AG09309 (cell line): ENCODE measurements at regions not wholly inside any gene's neighbourhood (a gene's known extent, or its start where the extent isn't known, plus 50 kb on each side); places are given as distances from the start of the nearest gene placed in this dataset.
"Not testable (repeated sequence)": the region's sequence is repeated elsewhere in the genome, so short reads cannot be mapped to it uniquely, and the experiment has no call there.

ENCODE experiments used
- DNase-seq: peaks from one replicate; pipeline ENCODE4 v3.0.0-alpha.2; 2010; ENCODE audit warnings: low read depth
- H3K4me3 ChIP-seq: 2 replicates; pipeline ENCODE4 v1.5.1; 2011; ENCODE audit warnings: mild to moderate bottlenecking, low read depth, low read length, moderate library complexity; ENCODE audit not compliant: control insufficient read depth
- TF ChIP-seq, protein P1 (sequence below): IDR thresholded peaks from 2 replicates; pipeline ENCODE4 v1.5.1; 2011; ENCODE audit warnings: mild to moderate bottlenecking, low read depth, low read length, inconsistent platforms; ENCODE audit not compliant: insufficient read depth, control insufficient read depth; ENCODE audit errors: missing control alignments

DNA sequence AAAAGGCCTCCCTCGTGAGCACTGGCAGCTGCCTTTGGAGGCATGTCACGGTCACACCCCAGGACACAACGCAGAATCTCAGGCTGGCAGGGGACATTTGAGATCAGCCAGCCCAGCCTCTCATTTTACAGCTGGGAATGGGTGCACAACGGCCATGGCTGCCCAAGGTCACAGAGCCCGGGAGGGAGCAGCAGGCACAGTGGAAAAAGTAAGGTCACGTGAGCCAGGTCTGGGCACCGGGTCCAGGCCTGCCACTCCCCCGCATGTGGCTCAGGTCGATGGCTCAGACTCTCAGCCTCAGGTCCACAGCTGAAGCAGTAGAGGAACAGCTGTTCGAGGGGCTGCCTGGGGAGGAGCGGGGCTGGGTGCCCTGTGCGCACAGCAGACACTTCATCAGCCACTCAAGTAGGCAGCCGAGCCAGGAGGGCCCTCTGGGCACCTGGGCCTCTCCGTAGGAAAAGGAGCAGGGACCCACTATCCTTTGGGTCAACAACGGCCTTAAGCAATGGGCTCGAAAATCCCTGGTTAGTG is 260.6 kb downstream of the GOLGA6L6 start:
- H3K4me3 ChIP-seq = no peak overlapping the region
- DNase-seq = no peak
- TF ChIP-seq, protein P1, sequence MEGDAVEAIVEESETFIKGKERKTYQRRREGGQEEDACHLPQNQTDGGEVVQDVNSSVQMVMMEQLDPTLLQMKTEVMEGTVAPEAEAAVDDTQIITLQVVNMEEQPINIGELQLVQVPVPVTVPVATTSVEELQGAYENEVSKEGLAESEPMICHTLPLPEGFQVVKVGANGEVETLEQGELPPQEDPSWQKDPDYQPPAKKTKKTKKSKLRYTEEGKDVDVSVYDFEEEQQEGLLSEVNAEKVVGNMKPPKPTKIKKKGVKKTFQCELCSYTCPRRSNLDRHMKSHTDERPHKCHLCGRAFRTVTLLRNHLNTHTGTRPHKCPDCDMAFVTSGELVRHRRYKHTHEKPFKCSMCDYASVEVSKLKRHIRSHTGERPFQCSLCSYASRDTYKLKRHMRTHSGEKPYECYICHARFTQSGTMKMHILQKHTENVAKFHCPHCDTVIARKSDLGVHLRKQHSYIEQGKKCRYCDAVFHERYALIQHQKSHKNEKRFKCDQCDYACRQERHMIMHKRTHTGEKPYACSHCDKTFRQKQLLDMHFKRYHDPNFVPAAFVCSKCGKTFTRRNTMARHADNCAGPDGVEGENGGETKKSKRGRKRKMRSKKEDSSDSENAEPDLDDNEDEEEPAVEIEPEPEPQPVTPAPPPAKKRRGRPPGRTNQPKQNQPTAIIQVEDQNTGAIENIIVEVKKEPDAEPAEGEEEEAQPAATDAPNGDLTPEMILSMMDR = no peak

DNA sequence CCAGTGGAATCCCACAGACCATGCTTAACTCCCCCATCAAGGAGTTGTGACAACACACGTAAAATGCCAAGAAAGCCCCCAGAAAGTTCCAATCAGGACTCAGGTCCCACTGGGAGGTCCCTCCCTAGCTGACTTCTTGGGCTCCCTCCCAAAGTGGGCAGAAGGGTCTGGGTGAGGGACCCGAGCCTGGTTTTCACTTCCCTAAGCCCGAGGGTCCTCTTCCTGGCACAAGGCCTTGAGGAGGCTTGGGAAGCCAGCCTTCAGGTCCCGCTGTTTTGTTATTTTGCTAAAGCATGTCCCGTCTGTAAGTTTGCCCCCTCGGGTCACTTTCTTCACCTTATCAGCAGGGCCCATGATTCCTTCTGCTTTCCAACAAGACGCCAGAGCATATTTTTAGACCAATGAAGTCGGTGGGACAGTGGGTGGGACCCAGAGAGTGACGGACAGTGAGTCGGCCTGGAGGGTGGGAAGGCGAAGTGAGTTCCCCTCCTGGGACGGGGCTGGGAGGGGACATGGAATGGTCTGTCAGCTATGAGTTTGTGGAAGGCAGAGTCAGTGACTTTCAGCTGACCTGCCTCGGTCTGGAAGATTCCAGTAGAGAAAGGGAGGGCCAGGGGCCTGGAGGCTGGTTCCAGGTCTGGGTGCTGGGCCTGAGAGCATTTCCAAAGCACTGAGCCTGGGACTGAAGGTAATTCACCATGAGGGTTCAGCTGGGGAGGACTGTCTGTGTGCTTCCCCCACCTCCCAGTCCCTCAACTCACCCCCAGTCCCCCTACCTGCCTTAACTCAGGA is 261.3 kb downstream of the GOLGA6L6 start:
- not testable (repeated sequence) for H3K4me3 ChIP-seq, DNase-seq

DNA sequence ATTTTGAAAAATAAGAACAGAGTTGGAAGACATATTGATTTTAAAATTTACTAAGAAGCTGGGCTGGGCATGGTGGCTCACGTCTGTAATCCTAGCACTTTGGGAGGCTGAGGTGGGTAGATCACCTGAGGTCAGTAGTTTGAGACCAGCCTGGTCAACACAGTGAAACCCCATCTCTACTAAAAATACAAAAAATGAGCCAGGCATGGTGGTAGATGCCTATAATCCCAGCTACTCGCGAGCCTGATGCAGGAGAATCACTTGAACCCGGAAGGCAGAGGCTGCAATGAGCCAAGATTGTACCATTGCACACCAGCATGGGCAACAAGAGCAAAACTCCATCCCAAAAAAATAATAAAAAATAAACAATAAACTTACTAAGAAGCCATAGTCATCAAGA is 262.5 kb downstream of the GOLGA6L6 start:
- not testable (repeated sequence) for H3K4me3 ChIP-seq, DNase-seq

DNA sequence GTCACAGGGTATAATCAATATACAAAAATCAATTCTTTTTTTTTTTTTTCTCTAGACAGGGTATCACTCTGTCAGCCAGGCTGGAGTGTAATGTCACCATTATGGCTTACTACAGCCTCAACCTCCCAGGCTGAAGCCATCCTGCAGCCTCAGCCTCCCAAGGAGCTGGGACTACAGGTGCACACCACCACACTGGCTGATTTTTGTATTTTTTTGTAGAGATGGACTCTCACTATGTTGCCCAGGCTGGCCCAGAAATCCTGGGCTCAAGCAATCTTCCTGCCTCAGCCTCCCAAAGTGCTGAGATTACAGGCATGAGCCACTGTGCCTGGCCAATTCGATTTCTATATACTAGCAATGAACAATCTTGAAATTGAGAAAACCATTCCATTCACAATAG is 263.2 kb downstream of the GOLGA6L6 start:
- H3K4me3 ChIP-seq, DNase-seq: not testable (repeated sequence)

DNA sequence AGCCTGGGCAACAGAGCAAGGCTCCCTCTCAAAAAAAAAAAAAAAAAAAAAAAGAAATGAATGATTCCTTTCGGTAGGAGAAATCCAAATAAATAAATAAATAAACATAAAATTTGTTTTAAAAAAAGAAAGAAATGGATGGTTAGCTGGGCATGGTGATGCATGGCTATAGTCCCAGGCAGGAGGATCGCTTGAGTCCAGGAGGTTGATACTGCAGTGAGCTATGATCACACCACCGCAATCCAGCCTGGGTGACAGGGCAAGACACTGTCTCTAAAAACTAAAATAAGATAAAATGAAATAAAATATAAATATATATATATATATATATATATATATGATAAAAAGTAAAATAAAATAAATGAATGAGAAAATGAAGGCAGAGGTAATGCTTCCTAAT is 264.1 kb downstream of the GOLGA6L6 start:
- DNase-seq, H3K4me3 ChIP-seq: not testable (repeated sequence)

DNA sequence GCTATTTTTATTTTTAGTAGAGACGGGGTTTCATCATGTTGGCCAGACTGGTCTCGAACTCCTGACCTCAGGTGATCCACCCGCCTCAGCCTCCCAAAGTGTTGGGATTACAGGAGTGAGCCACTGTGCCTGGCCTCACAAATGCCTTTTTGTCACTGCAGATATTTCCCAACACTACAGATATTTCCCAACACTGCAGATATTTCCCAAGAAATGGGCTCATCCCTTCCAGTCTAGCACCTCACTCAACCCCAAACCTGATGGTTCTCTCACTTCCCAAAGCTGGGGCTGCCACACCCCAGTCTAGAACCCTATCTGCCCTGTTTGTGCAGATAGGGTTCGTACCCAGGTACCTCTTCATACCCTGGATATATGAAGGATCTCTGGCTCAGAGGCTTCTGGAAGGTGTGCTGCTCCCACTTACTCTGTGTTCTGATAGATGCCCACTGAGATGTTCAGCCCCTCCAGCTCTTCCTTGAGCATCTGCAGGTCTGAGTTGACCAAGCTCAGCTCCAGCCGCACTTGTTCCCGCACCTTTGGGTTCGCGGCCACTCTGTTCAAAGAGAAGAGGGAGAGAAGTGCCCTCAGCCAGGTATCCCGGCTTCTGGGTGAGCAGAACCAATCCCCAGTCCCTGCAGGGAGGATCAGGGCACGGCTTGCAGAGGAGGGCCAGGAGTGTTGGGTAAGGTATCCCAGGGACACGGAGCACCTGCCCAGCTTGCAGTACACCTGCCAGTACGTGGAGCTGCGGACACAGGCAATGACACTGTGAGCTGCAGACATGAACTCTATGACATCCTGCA is 265.1 kb downstream of the GOLGA6L6 start:
- not testable (repeated sequence) for H3K4me3 ChIP-seq, DNase-seq

DNA sequence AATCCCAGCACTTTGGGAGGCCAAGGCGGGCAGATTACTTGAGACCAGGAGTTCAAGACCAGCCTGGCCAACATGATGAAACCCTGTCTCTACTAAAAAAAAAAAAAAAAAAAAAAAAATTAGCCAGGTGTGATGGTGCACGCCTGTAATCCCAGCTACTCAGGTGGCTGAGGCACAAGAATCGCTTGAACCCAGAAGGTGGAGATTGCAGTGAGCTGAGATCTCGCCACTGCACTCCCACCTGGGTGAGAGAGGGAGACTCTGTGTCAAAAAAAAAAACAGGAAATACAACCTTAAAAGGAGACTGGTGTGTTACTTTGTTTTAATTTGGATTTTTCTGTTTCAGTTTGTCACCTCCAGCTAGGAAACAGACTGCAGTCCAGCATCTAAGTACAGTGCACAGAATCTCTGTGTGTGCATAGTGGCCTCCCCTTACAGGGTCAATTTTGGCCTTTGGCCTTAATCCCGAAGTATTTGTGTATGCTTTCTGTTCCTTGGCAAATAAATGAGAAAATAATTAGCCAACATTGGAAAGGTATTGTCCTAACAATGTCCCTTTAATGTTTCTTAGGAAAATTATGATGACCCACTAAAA is 266.1 kb downstream of the GOLGA6L6 start:
- DNase-seq = not testable (repeated sequence)

DNA sequence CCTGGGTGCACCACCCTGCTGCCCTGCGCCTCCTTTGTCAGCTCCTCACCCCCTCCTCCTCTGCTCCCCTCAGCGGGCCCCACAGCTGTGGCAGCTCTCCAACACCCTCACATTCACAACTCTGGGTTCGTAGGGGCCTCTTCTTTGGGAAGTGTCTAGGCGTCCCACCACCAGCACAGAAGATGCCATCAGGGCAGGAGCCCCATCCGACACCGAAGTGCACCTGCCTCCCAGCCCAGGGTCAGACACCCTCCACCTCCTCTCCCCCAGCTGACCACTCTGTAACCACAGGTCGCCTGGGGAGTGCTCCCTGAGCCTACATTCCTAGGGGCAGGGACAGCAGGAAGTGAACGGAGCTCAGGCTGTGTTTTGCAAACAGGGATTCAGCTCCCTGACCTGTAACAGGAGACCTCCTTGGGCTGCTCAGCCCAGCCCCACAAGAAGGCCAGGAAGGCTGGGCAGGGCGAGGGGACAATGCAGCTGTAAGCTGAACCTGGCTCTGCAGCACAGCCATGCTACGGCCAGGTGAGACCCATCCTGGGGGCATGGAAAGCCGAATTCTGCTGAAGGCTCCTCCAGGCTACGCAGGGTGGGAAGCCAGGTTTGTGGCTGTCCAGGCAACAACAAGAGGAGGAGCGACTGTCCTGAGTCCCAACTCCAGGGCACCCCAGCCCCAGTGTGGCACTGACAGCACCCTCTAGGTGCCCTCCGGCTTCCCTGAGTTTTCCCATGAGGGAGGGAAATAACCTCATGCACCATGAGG is 269.0 kb downstream of the GOLGA6L6 start:
- no peak overlapping the region for H3K4me3 ChIP-seq
- TF ChIP-seq, protein P1 = no peak
- no peak for DNase-seq

More for the DNA sequence above, 266.1 kb downstream of the GOLGA6L6 start:
- not testable (repeated sequence) for H3K4me3 ChIP-seq

DNA sequence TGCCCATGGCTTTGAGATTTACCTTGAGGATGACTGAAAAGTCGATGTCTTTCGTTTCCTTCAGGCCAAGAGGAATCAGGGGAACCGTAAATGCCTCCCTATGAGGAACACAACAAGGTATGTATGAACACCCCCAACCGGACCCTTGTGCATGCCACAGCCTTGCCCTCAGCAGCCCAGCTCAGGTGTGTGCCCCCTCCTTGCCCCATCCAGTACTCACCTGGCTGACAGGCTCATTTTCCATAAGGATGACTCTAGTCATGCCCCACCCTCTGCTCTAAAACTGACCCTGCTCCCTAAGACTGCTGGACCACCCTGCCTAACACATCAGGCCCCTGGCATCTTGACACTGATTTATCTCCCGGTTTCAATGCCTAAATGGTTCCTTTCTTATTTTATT is 270.0 kb downstream of the GOLGA6L6 start:
- H3K4me3 ChIP-seq = no peak overlapping the region
- DNase-seq = no peak
- TF ChIP-seq, protein P1 = no peak

DNA sequence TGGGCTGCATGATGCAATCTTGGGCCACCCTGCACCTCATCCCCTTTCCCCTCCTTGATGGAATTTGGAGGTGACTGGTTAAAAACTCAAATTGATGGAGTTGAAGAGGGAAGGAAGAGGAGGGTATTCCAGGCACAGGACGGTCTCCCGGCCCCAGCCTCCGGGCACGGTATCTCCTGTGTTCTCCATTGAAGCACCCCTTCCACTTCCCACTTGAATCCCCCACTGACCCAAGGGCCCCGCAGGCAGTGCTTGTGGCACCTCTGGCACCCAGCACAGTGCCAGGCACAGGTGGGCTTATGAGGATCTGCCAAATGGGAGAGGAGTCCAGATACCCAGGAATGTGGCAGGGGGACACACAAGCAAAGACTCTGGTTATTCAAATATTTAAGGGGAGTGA is 271.6 kb downstream of the GOLGA6L6 start:
- not testable (repeated sequence) for H3K4me3 ChIP-seq, DNase-seq

DNA sequence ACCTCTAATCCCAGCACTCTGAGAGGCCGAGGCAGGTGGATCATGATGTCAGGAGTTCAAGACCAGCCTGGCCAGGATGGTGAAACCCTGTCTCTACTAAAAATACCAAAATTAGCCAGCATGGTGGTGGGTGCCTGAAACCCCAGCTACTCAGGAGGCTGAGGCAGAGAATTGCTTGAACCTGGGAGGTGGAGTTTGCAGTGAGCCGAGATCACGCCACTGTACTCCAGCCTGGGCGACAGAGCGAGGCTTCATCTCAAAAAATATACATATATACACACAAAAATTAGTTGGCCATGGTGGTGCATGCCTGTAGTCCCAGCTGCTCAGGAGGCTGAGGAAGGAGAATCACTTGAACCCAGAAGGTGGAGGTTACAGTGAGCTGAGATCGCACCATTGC is 273.6 kb downstream of the GOLGA6L6 start:
- not testable (repeated sequence) for DNase-seq, H3K4me3 ChIP-seq

DNA sequence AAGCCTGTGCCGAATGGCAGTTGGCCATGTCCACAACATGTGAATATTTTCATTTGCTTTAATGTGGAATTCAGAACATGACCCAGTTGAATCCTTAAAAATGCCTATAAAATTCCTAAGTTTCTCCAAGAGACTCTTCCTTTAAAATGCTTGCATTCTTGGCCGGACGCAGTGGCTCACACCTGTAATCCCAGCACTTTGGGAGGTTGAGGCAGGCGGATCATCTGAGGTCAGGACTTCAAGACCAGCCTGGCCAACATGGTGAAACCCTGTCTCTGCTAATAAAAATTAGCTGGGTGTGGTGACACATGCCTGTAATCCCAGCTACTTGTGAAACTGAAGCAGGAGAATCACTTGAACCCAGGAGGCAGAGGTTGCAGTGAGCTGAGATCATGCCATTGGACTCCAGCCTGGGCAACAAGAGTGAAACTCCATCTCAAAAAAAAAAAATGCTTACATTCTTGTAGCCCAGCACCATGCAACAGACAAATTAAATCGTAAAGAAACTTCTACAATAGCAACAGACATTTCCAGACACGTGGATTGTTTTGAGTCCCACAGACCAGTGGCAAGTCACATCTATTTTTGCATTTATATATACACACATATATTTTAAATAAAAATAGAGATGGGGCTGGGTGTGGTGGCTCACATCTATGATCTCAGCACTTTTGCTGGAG is 274.4 kb downstream of the GOLGA6L6 start:
- not testable (repeated sequence) for DNase-seq, H3K4me3 ChIP-seq

DNA sequence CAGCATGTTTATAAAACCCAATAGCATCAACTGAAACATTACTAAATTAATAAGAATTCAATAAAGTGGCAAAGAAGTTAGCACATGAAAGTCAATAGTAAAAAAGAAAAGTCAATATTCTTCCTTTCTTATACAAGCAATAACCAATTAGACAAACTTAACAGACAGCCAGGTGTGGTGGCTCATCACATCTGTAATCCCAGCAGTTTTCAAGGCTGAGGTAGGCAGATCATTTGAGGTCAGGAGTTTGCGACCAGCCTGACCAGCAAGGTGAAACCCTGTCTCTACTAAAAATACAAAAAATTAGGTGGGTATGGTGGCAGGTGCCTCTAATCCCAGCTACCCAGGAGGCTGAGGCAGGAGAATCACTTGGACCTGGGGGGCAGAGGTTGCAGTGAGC is 275.9 kb downstream of the GOLGA6L6 start:
- DNase-seq, H3K4me3 ChIP-seq: not testable (repeated sequence)
